Central memory CD8-positive, alpha-beta T cell (primary cell): ENCODE measurements at regions not wholly inside any gene's neighbourhood (a gene's known extent, or its start where the extent isn't known, plus 50 kb on each side); places are given as distances from the start of the nearest gene placed in this dataset.

Source experiments
- ATAC-seq: fragments of 150-1000 bp; cut with Tn5 transposase; replicated peaks from 2 replicates; pipeline ENCODE4 v1.10.0; 2022; ENCODE audit warnings: mild to moderate bottlenecking, moderate FRiP score, moderate number of reproducible peaks; ENCODE audit not compliant: poor library complexity, severe bottlenecking; ENCODE audit errors: extremely low read depth
- DNase-seq, 2 donors: peaks; one replicate each; pipeline ENCODE4 v3.0.0; 2021; ENCODE audit warnings: low spot score in 2 of 2
- H3K27ac Mint-ChIP-seq: one replicate; pipeline ENCODE4 v1.8.0; 2022; ENCODE audit warnings: low read depth, mild to moderate bottlenecking, moderate library complexity, mixed read lengths
- H3K27me3 Mint-ChIP-seq: one replicate; pipeline ENCODE4 v1.8.0; 2022; ENCODE audit warnings: mixed read lengths
- H3K36me3 Mint-ChIP-seq: one replicate; pipeline ENCODE4 v1.8.0; 2022; ENCODE audit warnings: mild to moderate bottlenecking, moderate library complexity, mixed read lengths; ENCODE audit not compliant: insufficient read depth
- H3K4me1 Mint-ChIP-seq: one replicate; pipeline ENCODE4 v1.8.0; 2022; ENCODE audit warnings: mixed read lengths
- H3K4me3 Mint-ChIP-seq: one replicate; pipeline ENCODE4 v1.8.0; 2022; ENCODE audit warnings: mild to moderate bottlenecking, moderate library complexity, mixed read lengths
- H3K9me3 Mint-ChIP-seq: one replicate; pipeline ENCODE4 v1.8.0; 2022; ENCODE audit warnings: mixed read lengths

GRCh38 chr6:33863084-33863483 lies 59.3 kb upstream of the MLN start:
- Mint-ChIP-seq H3K27ac (no peak overlapping the region), H3K36me3 (peaks cover 2% of the 10 kb centered on the region), H3K27me3 (peaks cover 54% of the 10 kb centered on the region), H3K9me3 (no peaks in the 10 kb centered on the region), H3K4me3 (no peak overlapping the region), H3K4me1 (peaks cover 40% of the 10 kb centered on the region)
- ATAC-seq: no peak
- no peak for DNase-seq

- H3K4me1 Mint-ChIP-seq: peaks cover 45% of the 10 kb centered on the region
- peaks cover 3% of the 10 kb centered on the region for H3K36me3 Mint-ChIP-seq
- peaks cover 59% of the 10 kb centered on the region for H3K27me3 Mint-ChIP-seq
- ATAC-seq: no peak
- H3K27ac Mint-ChIP-seq: no peak overlapping the region
- H3K9me3 Mint-ChIP-seq: no peaks in the 10 kb centered on the region
- DNase-seq: no peak
- H3K4me3 Mint-ChIP-seq: no peak overlapping the region
Measured at GRCh38 chr6:33862536-33862935, 58.7 kb upstream of the MLN start.

DNA sequence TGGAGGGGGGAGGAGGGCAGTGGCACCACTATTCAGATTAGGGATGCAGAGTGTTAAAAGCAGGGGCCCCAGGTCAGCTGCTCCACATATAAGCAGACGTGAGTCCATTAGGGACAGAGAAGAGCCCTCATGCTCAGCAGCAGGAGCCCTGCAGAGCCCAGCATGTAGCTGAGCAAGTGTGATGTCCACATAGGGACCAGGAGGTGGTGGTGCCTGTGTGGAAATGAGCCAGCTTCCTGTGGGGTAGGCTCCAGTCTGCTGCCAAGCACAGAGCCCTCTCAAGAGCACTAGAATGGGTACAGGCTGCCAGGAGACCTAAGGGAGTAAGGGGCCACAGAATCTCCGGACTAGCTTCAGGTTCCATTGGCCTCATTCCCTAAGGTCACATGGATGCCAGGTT lies 57.9 kb upstream of the MLN start:
- no peak overlapping the region for H3K4me3 Mint-ChIP-seq
- H3K4me1 Mint-ChIP-seq: peaks cover 53% of the 10 kb centered on the region
- H3K27me3 Mint-ChIP-seq: peaks cover 66% of the 10 kb centered on the region
- H3K27ac Mint-ChIP-seq: no peak overlapping the region
- peaks cover 7% of the 10 kb centered on the region for H3K36me3 Mint-ChIP-seq
- DNase-seq (no peak), ATAC-seq (no peak)
- H3K9me3 Mint-ChIP-seq: no peaks in the 10 kb centered on the region

GRCh38 chr6:33860706-33861474 lies 57.1 kb upstream of the MLN start:
- Mint-ChIP-seq H3K4me3 (peak overlapping the region; percentile 14), H3K27me3 (peaks cover 66% of the 10 kb centered on the region), H3K9me3 (no peaks in the 10 kb centered on the region), H3K4me1 (peaks cover 62% of the 10 kb centered on the region), H3K27ac (no peak overlapping the region), H3K36me3 (peaks cover 8% of the 10 kb centered on the region)
- ATAC-seq (peak; percentile 9), DNase-seq (no peak)

- DNase-seq (no peak), ATAC-seq (no peak)
- Mint-ChIP-seq H3K9me3 (no peaks in the 10 kb centered on the region), H3K27ac (no peak overlapping the region), H3K27me3 (peaks cover 65% of the 10 kb centered on the region), H3K4me3 (no peak overlapping the region), H3K36me3 (peaks cover 10% of the 10 kb centered on the region), H3K4me1 (peaks cover 66% of the 10 kb centered on the region)
Measured at GRCh38 chr6:33860006-33860405, 56.2 kb upstream of the MLN start.

GRCh38 chr6:33858804-33859505 lies 55.2 kb upstream of the MLN start:
- Mint-ChIP-seq H3K27ac (no peak overlapping the region), H3K36me3 (peaks cover 10% of the 10 kb centered on the region), H3K27me3 (peaks cover 71% of the 10 kb centered on the region), H3K4me3 (no peak overlapping the region), H3K4me1 (peaks cover 62% of the 10 kb centered on the region), H3K9me3 (no peaks in the 10 kb centered on the region)
- no peak for DNase-seq
- no peak for ATAC-seq

- Mint-ChIP-seq H3K36me3 (peaks cover 10% of the 10 kb centered on the region), H3K9me3 (no peaks in the 10 kb centered on the region), H3K4me1 (peaks cover 59% of the 10 kb centered on the region), H3K4me3 (peak overlapping the region; percentile 57), H3K27me3 (peaks cover 73% of the 10 kb centered on the region), H3K27ac (no peak overlapping the region)
- ATAC-seq: no peak
- no peak for DNase-seq
Measured at GRCh38 chr6:33857932-33858475, 54.2 kb upstream of the MLN start.

GRCh38 chr6:33857093-33857931 lies 53.5 kb upstream of the MLN start:
- peaks cover 66% of the 10 kb centered on the region for H3K27me3 Mint-ChIP-seq
- peak overlapping the region; percentile 57 for H3K4me3 Mint-ChIP-seq
- H3K9me3 Mint-ChIP-seq: no peaks in the 10 kb centered on the region
- no peak for DNase-seq
- peaks cover 59% of the 10 kb centered on the region for H3K4me1 Mint-ChIP-seq
- peak; percentile 10 for ATAC-seq
- H3K27ac Mint-ChIP-seq: no peak overlapping the region
- peaks cover 10% of the 10 kb centered on the region for H3K36me3 Mint-ChIP-seq

GRCh38 chr6:33856655-33857054 lies 52.9 kb upstream of the MLN start:
- peaks cover 53% of the 10 kb centered on the region for H3K4me1 Mint-ChIP-seq
- H3K9me3 Mint-ChIP-seq: no peaks in the 10 kb centered on the region
- H3K27me3 Mint-ChIP-seq: peaks cover 62% of the 10 kb centered on the region
- H3K4me3 Mint-ChIP-seq: peak overlapping the region; percentile 57
- DNase-seq (peak; percentile 57 to 79), ATAC-seq (peak; percentile 95)
- peaks cover 10% of the 10 kb centered on the region for H3K36me3 Mint-ChIP-seq
- no peak overlapping the region for H3K27ac Mint-ChIP-seq

DNA sequence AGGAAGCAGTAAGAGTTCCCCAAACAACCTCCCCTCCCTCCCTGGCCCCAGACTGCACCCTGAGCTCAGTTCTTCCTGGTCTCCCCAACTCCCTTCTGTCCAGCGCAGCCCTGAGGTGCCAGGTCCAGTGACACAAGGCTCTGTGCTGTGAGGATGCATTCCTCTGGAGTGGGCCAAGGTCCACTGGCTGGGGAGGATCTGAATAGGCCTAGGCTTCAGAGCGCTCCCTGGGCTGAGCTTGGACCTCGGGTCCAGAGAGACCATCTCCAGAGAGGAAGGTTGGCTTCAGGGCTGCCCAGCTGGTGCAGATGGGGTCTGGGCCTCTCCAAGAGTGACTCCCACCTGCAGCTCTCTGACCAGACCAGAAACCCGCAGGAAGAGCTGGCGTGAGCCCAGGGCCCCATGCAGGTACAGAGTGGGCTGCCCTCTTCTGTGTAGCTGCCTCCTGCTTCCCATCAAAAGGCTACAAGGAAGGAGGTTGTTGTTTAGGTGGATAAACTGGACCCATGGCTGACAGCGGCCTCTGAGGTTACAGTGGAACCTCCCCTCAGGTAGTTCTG lies 52.3 kb upstream of the MLN start:
- H3K27me3 Mint-ChIP-seq: peaks cover 62% of the 10 kb centered on the region
- H3K36me3 Mint-ChIP-seq: peaks cover 10% of the 10 kb centered on the region
- no peak for DNase-seq
- no peak overlapping the region for H3K27ac Mint-ChIP-seq
- H3K4me1 Mint-ChIP-seq: peaks cover 47% of the 10 kb centered on the region
- no peak for ATAC-seq
- no peaks in the 10 kb centered on the region for H3K9me3 Mint-ChIP-seq
- peak overlapping the region; percentile 57 for H3K4me3 Mint-ChIP-seq

DNA sequence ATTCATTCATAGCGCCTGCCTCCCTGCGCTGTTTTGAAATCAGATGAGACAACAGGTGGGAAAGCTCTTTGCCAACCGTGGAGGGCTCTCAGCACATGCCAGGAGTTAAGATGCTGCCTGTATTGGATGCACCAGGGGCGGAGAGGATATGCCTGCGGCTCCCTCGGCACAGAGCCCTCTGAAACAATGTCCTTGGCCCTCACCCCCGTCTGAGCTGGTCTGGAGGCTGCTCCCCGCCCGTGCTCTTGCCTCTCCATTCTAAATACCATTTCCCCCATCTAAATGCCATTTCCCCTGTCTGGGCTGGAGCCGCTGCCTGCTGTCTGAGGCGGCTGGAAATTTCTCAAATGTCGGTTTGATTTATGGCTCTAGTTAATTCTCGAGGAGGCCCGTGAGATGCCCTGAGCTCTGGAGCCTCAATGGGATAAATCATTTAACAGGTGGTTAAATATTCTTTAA lies 50.8 kb upstream of the MLN start:
- no peak for ATAC-seq
- Mint-ChIP-seq H3K9me3 (no peaks in the 10 kb centered on the region), H3K27ac (no peak overlapping the region), H3K27me3 (peaks cover 68% of the 10 kb centered on the region), H3K4me3 (no peak overlapping the region), H3K4me1 (peaks cover 40% of the 10 kb centered on the region), H3K36me3 (peaks cover 10% of the 10 kb centered on the region)
- DNase-seq: no peak

GRCh38 chr6:33853736-33854135 lies 49.9 kb upstream of the MLN start:
- peaks cover 33% of the 10 kb centered on the region for H3K4me1 Mint-ChIP-seq
- peaks cover 71% of the 10 kb centered on the region for H3K27me3 Mint-ChIP-seq
- H3K4me3 Mint-ChIP-seq: no peak overlapping the region
- ATAC-seq (no peak), DNase-seq (no peak)
- peaks cover 8% of the 10 kb centered on the region for H3K36me3 Mint-ChIP-seq
- no peak overlapping the region for H3K27ac Mint-ChIP-seq
- no peaks in the 10 kb centered on the region for H3K9me3 Mint-ChIP-seq
